GM04503 (cell line): ENCODE measurements at regions not wholly inside any gene's neighbourhood (a gene's known extent, or its start where the extent isn't known, plus 50 kb on each side); places are given as distances from the start of the nearest gene placed in this dataset.
A peak's percentile ranks its signal among the peaks of the same experiment; 100 is the strongest.
"Not testable (repeated sequence)": the region's sequence is repeated elsewhere in the genome, so short reads cannot be mapped to it uniquely, and the experiment has no call there.

Source experiments
- DNase-seq: peaks from one replicate; pipeline ENCODE4 v3.0.0-alpha.2; 2012; ENCODE audit warnings: low read depth

- not testable (repeated sequence) for DNase-seq
Observed at GRCh38 chr16:21487956-21488355, 111.4 kb upstream of the METTL9 start.

- DNase-seq, result not testable (repeated sequence)
Observed at GRCh38 chr16:21499046-21499445, 100.3 kb upstream of the METTL9 start.

GRCh38 chr16:21501223-21501868 lies 98.0 kb upstream of the METTL9 start:
- DNase-seq, result not testable (repeated sequence)

- peak; percentile 64 for DNase-seq
Observed at GRCh38 chr16:21501869-21502667, 97.3 kb upstream of the METTL9 start.

- not testable (repeated sequence) for DNase-seq
Observed at GRCh38 chr16:21503574-21503920, 95.8 kb upstream of the METTL9 start.

GRCh38 chr16:21503941-21504832 lies 95.2 kb upstream of the METTL9 start:
- not testable (repeated sequence) for DNase-seq

- DNase-seq, result not testable (repeated sequence)
Observed at GRCh38 chr16:21505751-21506520, 93.4 kb upstream of the METTL9 start.

- DNase-seq, result not testable (repeated sequence)
Observed at GRCh38 chr16:21506857-21507456, 92.4 kb upstream of the METTL9 start.

GRCh38 chr16:21507631-21508305 lies 91.6 kb upstream of the METTL9 start:
- not testable (repeated sequence) for DNase-seq

GRCh38 chr16:21508661-21509436 lies 90.5 kb upstream of the METTL9 start:
- DNase-seq, result not testable (repeated sequence)

GRCh38 chr16:21509437-21510086 lies 89.8 kb upstream of the METTL9 start:
- DNase-seq, result not testable (repeated sequence)

- not testable (repeated sequence) for DNase-seq
Observed at GRCh38 chr16:21510869-21511255, 88.5 kb upstream of the METTL9 start.

- DNase-seq, result not testable (repeated sequence)
Observed at GRCh38 chr16:21511315-21512210, 87.8 kb upstream of the METTL9 start.

- DNase-seq, result not testable (repeated sequence)
Observed at GRCh38 chr16:21512280-21513192, 86.8 kb upstream of the METTL9 start.

GRCh38 chr16:21513337-21513741 lies 86.0 kb upstream of the METTL9 start:
- not testable (repeated sequence) for DNase-seq

GRCh38 chr16:21513812-21514473 lies 85.4 kb upstream of the METTL9 start:
- peak; percentile 70 for DNase-seq

- DNase-seq, result not testable (repeated sequence)
Observed at GRCh38 chr16:21514474-21514840, 84.9 kb upstream of the METTL9 start.
